ENCODE measurements at regions not wholly inside any gene's neighbourhood (a gene's known extent, or its start where the extent isn't known, plus 50 kb on each side); places are given as distances from the start of the nearest gene placed in this dataset.

- no peak for TF ChIP-seq REST (IDR thresholded peaks at IDR 0.05; ENCODE audit: unreplicated experiment)
- TF ChIP-seq EZH2 (IDR thresholded peaks at IDR 0.05; ENCODE audit: low read depth, unreplicated experiment), result no peak
Measured at GRCh38 chr3:147794596-147794995, 385.4 kb downstream of the ZIC1 start (continued).

- no peaks in the 10 kb centered on the region for H3K79me2 ChIP-seq (replicated peaks; ENCODE audit: insufficient read depth)
- Mint-ChIP-seq H3K27me3 (ENCODE audit: insufficient read depth, low read depth, poor library complexity) (no peaks in the 10 kb centered on the region), H3K4me3 (no peak overlapping the region), H3K27ac (no peak overlapping the region), H3K9me3 (no peaks in the 10 kb centered on the region), H3K4me1 (no peaks in the 10 kb centered on the region; the same call in 2 of the 3 replicates), H3K36me3 (ENCODE audit: low read depth) (no peaks in the 10 kb centered on the region)
- no peaks in the 10 kb centered on the region for H3K4me1 ChIP-seq (ENCODE audit: insufficient read depth)
- H3K27ac ChIP-seq (ENCODE audit: low read depth), result no peak overlapping the region
- DNase-seq (ENCODE audit: low spot score), result no peak
- no peaks in the 10 kb centered on the region for H3K36me3 ChIP-seq (ENCODE audit: insufficient read depth)
- no peak for TF ChIP-seq JUNB (IDR thresholded peaks at IDR 0.05; ENCODE audit: unreplicated experiment)
- no peak for TF ChIP-seq REST (IDR thresholded peaks at IDR 0.05; ENCODE audit: unreplicated experiment)
- no peak for TF ChIP-seq POLR2AphosphoS5 (IDR thresholded peaks at IDR 0.05; ENCODE audit: low read depth)
- TF ChIP-seq EZH2 (IDR thresholded peaks at IDR 0.05; ENCODE audit: low read depth, unreplicated experiment), result no peak
- no peak for TF ChIP-seq ETS1 (IDR thresholded peaks at IDR 0.05)
- no peak for TF ChIP-seq CREB1 (CRISPR knock-in tag; IDR thresholded peaks at IDR 0.05; ENCODE audit: low read depth)
- no peak for TF ChIP-seq NANOG (IDR thresholded peaks at IDR 0.05; ENCODE audit: borderline replicate concordance)
- ATAC-seq, result no peak
- no peaks in the 10 kb centered on the region for H3K9me2 ChIP-seq (ENCODE audit: insufficient read depth)
- H3K4me3 ChIP-seq, result no peak overlapping the region
- H3K27me3 ChIP-seq (ENCODE audit: insufficient read depth), result no peaks in the 10 kb centered on the region
- H3F3A ChIP-seq (replicated peaks; ENCODE audit: low read depth), result no peaks in the 10 kb centered on the region
- H2AFZ ChIP-seq, result no peak overlapping the region
- H4K20me1 ChIP-seq (replicated peaks; ENCODE audit: insufficient read depth), result no peaks in the 10 kb centered on the region
- no peak overlapping the region for H3K4me2 ChIP-seq
Measured at GRCh38 chr3:147795418-147795817, 386.3 kb downstream of the ZIC1 start.

All from GM23338 (cell line).